Smooth muscle cell (in vitro differentiated cells): ENCODE measurements at regions not wholly inside any gene's neighbourhood (a gene's known extent, or its start where the extent isn't known, plus 50 kb on each side); places are given as distances from the start of the nearest gene placed in this dataset.

Experiments used
- DNase-seq: peaks from one replicate; lab custom pipeline; 2025; ENCODE audit not compliant: unreplicated experiment; lab: John Stamatoyannopoulos, UW
- H2AFZ ChIP-seq: fragments of 200-600 bp; sonication (generic); 2 replicates; pipeline ENCODE4 v1.6.0; 2016; ENCODE audit warnings: antibody characterized with exemption, low read depth, mild to moderate bottlenecking
- H3F3A ChIP-seq: fragments of 200-600 bp; sonication (generic); 2 replicates; pipeline ENCODE4 v1.6.0; 2017; ENCODE audit warnings: antibody characterized with exemption, low read depth
- H3K27ac ChIP-seq: fragments of 200-600 bp; sonication (generic); 2 replicates; pipeline ENCODE4 v1.5.1; 2016; ENCODE audit warnings: low read depth, mild to moderate bottlenecking
- H3K27me3 ChIP-seq: fragments of 200-600 bp; sonication (generic); 2 replicates; pipeline ENCODE4 v1.6.1; 2016; ENCODE audit warnings: low read depth, mild to moderate bottlenecking
- H3K36me3 ChIP-seq: fragments of 200-600 bp; sonication (generic); 2 replicates; pipeline ENCODE4 v1.5.1; 2016; ENCODE audit warnings: low read depth
- H3K4me1 ChIP-seq: fragments of 200-600 bp; sonication (generic); 2 replicates; pipeline ENCODE4 v1.5.1; 2016; ENCODE audit warnings: low read depth
- H3K4me2 ChIP-seq: fragments of 200-600 bp; sonication (generic); 2 replicates; pipeline ENCODE4 v1.6.0; 2016; ENCODE audit warnings: mild to moderate bottlenecking
- H3K4me3 ChIP-seq: fragments of 200-600 bp; sonication (generic); 2 replicates; pipeline ENCODE4 v1.5.1; 2016; ENCODE audit warnings: mild to moderate bottlenecking
- H3K79me2 ChIP-seq: fragments of 200-600 bp; sonication (generic); 2 replicates; pipeline ENCODE4 v1.6.0; 2016; ENCODE audit warnings: low read depth, mild to moderate bottlenecking
- H3K9ac ChIP-seq: fragments of 200-600 bp; sonication (generic); 2 replicates; pipeline ENCODE4 v1.6.0; 2016; ENCODE audit warnings: low read depth
- H3K9me3 ChIP-seq: fragments of 200-600 bp; sonication (generic); replicated peaks from 2 replicates; pipeline ENCODE4 v1.5.1; 2016; ENCODE audit warnings: low read depth
- H4K20me1 ChIP-seq: fragments of 200-600 bp; sonication (generic); 2 replicates; pipeline ENCODE4 v1.6.0; 2016; ENCODE audit warnings: low read depth
- CTCF ChIP-seq: fragments of 200-600 bp; sonication (generic); IDR thresholded peaks from 2 replicates; pipeline ENCODE4 v1.5.1; 2017; ENCODE audit warnings: borderline replicate concordance, mild to moderate bottlenecking, antibody characterized with exemption; ENCODE audit not compliant: insufficient read depth, poor library complexity, severe bottlenecking
- WGBS: methylation state at CpG from one replicate; pipeline ENCODE4 v1.1.7; 2016; ENCODE audit warnings: low lambda C conversion rate; 5-methylcytosine and 5-hydroxymethylcytosine counted together

- no peak overlapping the region for H3K9ac ChIP-seq
- WGBS, result 83% methylated on average over 14 of the region's 14 CpGs
Observed at GRCh38 chr20:50416269-50417022, 93.7 kb upstream of the PTPN1 start.

GRCh38 chr20:50417023-50417329 lies 93.2 kb upstream of the PTPN1 start:
- no peak overlapping the region for H3K4me2 ChIP-seq
- no peaks in the 10 kb centered on the region for H3K36me3 ChIP-seq
- 75% methylated on average over 5 of the region's 5 CpGs for WGBS
- H3K9me3 ChIP-seq, result no peaks in the 10 kb centered on the region
- no peaks in the 10 kb centered on the region for H3K4me1 ChIP-seq
- no peak for TF ChIP-seq CTCF
- H4K20me1 ChIP-seq, result no peaks in the 10 kb centered on the region
- no peak overlapping the region for H2AFZ ChIP-seq
- no peak overlapping the region for H3K27ac ChIP-seq
- H3F3A ChIP-seq, result peaks cover 6% of the 10 kb centered on the region
- H3K9ac ChIP-seq, result no peak overlapping the region
- no peak overlapping the region for H3K4me3 ChIP-seq
- H3K79me2 ChIP-seq, result no peaks in the 10 kb centered on the region
- DNase-seq, result no peak
- H3K27me3 ChIP-seq, result no peaks in the 10 kb centered on the region

More at GRCh38 chr20:50416269-50417022, 93.7 kb upstream of the PTPN1 start:
- H3K79me2 ChIP-seq, result no peaks in the 10 kb centered on the region
- no peaks in the 10 kb centered on the region for H3K36me3 ChIP-seq
- H3K4me2 ChIP-seq, result no peak overlapping the region
- no peak overlapping the region for H2AFZ ChIP-seq
- TF ChIP-seq CTCF, result no peak
- peaks cover 9% of the 10 kb centered on the region for H3F3A ChIP-seq
- H3K4me1 ChIP-seq, result no peaks in the 10 kb centered on the region
- no peak overlapping the region for H3K4me3 ChIP-seq
- no peak for DNase-seq
- no peaks in the 10 kb centered on the region for H3K9me3 ChIP-seq
- no peak overlapping the region for H3K27ac ChIP-seq
- no peaks in the 10 kb centered on the region for H4K20me1 ChIP-seq
- H3K27me3 ChIP-seq, result no peaks in the 10 kb centered on the region

GRCh38 chr20:50417484-50418235 lies 92.5 kb upstream of the PTPN1 start:
- Histone ChIP-seq H3K9me3 (no peaks in the 10 kb centered on the region), H3K4me2 (no peak overlapping the region), H3K4me1 (no peaks in the 10 kb centered on the region), H3K27me3 (no peaks in the 10 kb centered on the region), H3K9ac (no peak overlapping the region), H3F3A (peaks cover 6% of the 10 kb centered on the region), H2AFZ (no peak overlapping the region), H3K79me2 (no peaks in the 10 kb centered on the region), H3K4me3 (no peak overlapping the region), H3K36me3 (no peaks in the 10 kb centered on the region), H4K20me1 (no peaks in the 10 kb centered on the region), H3K27ac (no peak overlapping the region)
- DNase-seq, result no peak
- no peak for TF ChIP-seq CTCF
- 88% methylated on average over 6 of the region's 6 CpGs for WGBS
